Suppressor macrophage (primary cell): ENCODE measurements at regions not wholly inside any gene's neighbourhood (a gene's known extent, or its start where the extent isn't known, plus 50 kb on each side); places are given as distances from the start of the nearest gene placed in this dataset.
A peak's percentile ranks its signal among the peaks of the same experiment; 100 is the strongest.

Experiments
- DNase-seq, 4 experiments: peaks; one replicate each; pipeline ENCODE4 v3.0.0-alpha.2; 2020 to 2022

DNA sequence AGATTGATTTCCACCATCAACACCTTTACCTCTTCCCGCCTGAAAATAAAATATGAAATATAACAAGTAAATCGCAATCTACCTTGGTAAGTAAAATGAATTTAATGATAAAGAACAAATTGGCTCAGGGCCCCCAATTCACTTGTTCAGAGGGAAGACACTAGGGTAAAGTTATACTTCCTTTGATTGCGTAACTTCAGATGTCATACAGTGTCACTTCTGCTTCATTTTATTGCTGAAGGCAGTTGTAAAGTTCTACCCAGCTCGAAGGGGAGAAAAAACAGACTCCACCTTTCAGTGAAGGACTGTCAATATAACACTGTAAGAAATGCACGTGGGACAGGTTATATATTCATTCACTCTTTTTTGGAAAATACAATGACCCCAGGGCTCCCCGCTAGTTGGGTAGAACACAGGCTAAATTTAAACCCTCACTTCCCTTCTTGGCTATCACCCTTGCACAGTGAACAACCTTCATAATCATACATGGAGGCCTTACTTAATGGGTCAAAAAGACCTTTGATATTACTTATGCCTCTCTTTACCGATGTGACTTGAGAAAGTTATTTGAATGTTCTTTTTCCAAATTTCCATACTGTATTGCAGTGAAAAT, 848.8 kb downstream of the MAT2B start:
- peak in 3 of 4 experiments; percentile 1 to 60 (median 36) for DNase-seq

DNA sequence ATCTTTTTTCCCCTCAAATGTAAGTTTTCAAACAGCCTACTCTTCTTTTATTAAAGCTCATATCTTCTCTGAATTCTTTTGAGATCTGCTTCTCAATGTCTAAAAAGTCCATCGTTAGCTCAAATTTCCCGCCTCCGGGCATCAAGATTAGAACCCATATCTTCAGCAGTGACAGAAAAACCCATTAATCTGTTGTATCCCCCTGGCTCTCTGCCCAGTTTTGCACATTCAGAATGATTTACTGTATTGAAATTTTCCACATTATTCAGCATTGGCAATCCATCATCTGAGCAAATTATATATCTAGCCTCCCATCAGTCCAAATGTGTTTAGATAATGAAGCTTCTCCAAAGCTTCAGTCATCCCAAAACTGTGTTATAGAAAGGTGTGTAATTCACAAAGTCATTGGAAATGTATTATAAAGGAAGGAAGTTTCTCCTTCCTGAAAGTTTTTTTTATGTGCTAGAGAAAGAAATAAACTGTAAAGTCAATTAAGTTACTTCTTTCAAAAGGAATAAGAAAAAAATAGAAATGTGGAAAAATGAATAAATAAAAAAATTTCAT, 849.9 kb downstream of the MAT2B start:
- DNase-seq: no peak

DNA sequence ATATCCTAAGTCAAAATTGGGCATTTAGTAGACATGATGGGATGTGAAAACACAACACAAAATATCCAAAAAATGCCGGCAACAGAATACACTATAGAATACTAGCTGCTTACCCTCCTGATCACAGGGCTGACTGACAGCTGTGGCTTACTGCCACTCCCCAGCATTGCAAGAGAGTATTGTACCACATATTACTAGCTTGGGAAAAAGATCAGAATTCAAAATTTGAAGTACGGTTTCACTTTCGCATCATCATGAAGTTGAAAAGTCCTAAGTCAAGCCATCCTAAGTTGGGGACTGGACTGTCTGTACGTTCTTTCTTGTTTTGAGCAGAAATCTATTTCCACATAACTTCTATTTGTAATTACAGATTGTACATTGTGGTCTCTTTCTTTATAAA, 851.4 kb downstream of the MAT2B start:
- DNase-seq: no peak

DNA sequence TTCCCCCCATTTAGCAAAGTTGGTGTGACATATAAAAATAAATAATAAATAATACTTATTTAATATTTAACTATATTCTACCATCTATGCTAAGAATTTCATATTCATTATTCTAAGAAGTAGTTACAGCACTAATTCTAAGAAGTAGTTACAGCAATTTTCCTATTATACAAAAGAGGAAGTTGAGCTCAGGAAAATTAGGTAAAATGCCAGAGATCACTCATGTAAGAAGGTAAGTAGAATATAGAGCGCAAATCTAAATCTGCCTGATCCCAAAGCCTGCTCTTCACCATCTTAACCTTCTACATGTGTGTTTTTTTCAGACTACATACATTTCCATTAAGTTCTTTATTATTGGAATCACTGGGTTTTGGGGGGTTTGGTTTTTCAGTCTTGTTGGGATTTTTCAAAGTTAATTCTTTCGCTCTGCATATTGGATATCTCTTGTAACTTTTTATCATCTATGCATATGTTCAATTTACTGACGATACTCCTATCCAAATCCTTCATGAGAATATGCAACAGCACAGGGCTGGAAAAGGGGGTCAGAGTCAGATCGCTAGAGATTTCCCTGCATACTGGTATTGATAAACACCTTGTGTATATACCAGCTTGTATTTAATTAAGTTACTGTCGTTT, 852.1 kb downstream of the MAT2B start:
- DNase-seq: no peak

DNA sequence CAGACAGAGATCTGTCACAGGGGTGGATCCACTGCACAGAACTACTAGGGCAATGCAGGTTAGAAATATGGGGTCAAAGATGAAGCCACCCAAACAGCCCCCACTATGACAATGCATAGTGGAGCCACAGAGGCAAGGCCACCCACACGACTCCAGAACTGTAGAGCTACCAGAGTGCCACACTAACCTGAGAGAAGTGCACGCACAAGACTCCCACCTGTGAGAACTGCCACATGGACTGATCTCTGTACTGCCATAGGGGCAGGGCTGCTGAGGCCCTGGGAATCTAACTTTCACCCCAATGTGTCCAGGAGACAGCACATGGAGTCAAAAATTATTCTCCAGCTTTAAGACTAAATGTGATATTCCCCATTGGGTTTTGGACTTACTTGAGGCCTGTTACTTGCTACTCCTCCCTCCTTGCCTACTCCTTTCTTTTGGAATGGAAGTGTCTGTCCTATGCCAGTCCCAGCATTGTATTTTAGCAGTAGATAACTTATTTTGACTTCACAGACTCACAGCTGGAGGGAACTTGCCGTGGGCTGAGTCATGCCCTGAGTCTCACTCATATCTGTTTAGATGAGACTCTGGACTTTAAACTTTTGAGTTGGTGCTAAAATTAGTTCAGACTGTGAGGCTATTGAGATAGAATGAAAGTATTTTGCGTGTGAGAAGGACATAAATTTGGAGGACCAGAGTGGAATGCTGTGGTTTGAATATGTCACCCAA, 853.3 kb downstream of the MAT2B start:
- DNase-seq: no peak

DNA sequence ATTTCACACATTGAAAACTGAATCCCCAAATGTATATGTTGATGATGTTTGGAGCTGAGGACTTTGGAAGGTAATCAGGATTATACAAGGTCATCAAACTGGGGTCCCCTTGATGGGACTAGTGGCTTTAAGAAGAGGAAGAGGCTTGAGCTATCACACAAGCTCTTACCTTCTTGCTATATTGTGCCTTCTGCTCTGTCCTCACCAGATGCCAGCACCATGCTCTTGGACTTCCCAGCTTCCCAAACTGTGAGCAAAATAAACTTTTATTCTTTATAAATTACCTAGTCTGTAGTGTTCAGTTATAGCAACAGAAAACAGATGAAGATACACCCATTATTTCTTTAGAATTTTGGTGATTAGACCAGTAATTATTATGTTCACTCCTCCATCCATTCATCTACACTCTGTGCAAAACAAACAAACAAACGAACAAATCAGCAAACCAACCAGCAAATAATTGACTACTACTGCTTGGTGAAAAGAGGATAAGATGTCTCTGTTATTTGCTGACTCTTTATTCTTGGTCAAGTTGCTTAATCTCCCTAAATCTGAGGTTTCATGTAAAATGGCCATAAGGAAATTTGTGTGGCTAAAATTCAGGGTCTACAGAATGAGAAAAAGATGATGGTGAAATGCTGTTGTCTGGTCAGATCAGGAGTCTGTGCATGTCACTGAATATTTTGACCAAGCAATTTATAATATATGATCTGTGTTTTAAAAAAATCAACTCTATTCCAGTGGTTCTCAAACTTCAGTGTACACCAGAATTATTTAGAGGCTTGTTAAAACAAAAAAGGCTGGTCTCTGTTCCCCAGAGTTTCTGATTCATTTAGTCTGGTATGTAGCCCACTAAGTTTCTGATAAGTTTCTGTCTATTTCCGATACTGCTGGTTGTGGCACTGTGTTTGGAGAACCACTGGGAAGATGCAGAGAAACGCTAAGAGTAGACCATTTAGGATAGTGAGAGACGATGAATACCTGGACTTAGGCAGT, 854.1 kb downstream of the MAT2B start:
- no peak for DNase-seq

DNA sequence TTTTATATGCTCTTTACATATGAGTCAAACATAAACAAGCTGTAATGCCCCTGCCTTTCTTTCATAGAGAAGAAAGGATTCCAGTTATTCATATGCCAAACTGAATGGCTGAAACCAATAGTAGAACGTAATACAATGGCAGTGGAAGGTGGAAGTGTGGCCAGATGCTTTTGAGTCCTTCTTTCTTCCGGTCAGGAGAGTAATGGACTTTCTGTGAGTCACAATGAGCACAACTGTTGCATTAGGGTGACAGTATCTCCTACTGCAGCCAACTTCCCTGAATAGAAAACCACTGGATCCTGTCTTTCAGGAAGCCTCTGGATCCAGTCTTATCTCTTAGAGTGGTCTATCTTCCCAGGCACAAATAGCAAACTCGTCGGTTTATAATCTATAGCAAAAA, 855.2 kb downstream of the MAT2B start:
- DNase-seq: no peak

DNA sequence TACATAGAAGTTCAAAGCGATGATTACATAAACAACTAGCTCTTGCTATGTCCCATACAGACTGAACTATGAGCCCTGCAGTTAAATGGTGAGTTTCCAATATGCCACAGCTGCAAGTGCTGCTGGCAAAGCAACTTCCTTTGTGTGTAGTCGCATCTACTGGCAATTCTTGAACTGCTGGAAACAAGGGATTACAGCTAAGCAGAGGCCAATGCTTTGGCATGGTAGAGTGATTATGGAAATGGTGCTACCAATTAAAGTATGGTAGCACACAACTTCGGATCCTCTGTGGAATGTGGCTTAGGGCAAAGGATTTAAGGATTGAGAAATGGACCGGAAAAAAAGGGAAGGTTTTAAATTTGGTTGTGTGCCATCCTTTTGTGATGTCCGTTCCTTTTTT, 856.6 kb downstream of the MAT2B start:
- DNase-seq: no peak

DNA sequence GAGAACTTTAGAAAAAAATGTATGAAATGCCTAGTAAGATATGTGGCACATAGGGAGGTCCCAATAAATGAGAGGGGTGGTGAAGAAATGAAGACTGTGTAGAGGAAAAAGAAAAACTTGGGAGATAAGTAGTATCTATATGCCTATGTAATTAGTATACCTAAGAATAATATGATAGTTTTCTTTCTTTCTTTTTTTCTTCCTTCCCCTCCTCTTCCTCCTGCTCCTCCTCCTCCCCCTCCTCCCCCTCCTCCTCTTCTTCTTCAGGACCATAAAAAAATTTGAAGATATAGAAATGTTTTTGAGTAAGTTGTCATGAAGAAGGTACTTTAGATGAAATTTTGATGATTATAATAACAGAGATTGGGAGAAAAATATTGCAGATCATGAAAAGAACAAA, 857.4 kb downstream of the MAT2B start:
- DNase-seq: no peak

DNA sequence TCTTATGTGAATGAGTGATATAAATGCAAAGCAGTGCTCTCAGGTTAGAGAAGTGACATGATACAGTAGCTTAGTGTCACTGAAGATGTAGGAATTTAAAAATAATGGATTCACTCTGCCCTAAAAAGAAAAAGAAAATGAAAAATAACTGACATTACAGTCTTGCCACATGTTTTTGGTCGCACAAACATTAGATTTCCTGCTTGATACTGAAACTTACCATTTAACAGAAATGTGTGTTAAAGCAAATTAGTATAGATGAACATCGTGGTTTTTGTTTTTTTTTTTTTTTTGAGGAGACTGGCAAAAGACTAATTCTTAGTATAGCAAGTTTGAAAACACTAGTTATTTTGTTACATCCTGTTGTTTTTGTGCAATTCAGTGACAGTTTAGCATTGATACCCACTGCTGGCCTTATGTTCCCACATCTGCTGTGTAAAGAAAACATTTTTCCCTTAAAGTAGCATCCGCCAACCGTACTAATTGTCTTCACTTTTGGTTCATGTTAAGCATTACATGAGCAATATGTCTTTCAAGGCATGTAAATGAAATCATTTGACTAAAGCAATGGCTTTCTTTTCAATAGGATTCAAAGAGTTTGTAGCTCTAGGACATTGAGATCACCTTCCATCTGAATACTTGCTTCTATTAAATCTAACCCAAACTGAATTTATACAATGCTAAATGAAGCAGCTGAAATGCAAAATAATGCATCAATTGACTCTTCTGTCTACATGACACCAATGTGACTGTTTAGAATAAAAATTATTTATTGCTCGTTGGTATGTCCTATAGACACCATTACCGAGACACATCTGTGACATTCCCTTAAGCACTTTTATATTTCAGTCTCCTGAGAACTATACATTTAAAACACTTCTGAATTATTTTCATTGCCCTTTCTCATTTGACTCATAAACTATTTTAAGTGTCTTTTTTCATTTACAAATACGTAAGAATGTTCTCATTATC, 859.1 kb downstream of the MAT2B start:
- no peak for DNase-seq

DNA sequence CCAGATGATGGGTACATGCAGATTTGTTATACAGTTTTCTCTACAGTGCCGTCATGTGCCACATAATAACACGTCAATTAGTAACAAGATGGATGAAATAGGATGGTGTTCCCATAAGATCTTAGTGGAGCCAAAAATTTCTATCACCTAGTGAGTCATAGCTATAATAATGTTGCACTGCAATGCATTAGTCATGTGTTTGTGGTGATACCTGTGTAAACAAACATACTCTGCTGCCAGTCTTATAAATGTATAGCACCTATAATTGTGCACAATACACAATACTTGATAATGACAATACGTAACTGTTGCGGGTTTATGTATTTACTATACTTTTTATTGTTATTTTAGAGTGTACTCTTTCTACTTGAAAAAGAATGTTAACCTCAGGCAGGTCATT, 865.4 kb downstream of the MAT2B start:
- DNase-seq: no peak

DNA sequence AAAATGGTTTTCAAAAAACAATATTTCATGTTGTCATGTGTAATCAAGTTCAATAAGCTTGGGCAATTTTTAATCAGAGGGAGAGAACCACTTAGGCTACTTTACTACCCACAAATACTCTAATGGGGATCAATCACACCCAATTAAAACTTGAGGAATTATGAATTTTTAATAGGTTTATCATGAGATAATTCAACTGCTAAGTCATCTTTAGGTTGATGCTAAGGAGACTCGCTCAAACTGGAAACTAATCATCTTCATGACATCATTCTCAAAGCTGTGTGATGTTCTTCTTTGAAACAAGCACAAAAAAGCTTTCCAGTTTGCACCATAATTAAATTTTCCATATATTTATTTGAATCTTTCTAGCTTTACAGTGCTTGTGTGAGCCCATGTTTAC, 867.5 kb downstream of the MAT2B start:
- no peak for DNase-seq

DNA sequence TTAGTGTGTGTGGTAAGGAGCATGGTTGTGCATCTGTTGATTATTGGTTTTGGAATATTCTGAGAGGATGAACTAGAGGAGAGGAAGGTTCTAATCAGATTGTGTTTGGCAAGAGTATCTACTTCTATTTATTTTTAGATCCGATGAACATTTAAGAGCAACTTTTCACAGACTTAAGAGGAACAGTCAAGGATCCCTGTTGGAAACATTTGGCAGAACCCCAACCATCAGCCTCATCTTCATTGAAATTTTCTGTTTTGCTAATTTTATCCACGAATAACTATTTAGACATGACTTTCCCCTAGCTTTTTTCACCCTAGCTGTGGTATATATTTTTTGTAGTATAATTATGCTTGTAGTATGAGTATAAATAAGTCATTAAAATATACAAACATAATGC, 868.5 kb downstream of the MAT2B start:
- DNase-seq: no peak

DNA sequence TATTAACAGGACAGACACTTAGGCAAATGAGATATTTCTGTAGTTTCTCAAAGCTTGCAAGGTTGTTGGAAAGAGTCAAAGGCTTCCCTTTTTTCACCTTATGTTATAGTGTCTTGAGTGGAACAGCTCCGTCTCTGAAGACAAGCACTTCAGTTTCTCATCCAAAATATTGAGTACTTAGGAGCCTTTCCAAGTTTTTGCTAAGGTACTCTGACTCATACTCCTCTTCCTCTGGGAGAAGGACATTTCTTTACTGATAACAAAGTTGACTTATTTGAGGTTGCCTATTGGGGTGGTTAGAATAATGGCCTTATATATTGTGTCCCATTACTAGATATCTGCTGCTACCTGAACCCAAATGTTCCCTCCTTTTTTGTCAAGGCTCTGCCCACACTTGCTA, 869.6 kb downstream of the MAT2B start:
- DNase-seq: no peak

DNA sequence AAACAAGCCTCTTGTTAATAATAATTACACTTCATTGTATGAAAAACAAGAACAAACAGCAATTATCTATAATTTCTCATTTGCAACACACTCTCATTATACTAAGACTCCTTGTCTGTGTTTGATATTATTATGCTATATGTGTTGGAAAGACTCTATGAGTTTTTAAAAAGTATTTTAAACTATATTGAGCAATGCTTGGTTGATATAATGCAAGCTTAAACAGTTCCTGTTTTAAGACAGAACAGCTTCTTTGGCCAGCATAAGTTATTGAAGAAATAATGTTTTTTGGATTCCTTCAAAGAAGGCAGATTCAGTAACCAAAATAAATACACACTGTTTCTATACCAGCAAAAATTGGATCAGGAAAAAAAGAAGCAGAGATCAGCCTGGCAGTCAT, 871.4 kb downstream of the MAT2B start:
- peak in 2 of 4 experiments; percentile 24 to 53 for DNase-seq

DNA sequence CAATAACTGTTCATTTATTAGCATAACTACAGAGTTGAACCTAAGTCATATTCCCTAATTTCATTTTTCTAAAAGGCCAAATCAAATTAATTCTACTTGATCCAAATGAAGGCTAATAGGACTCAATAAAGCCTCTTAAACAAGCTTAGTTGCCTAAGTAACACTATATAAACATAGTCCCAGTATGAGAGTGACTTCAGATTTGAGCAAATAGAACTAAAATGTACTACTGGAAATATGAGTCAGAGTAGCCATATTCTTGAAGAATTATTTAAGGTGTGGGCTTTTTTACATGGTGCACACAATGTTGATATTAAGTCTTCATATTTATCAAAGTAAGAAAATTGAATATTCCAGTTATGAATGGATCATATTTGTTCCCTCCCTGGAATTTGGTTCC, 872.3 kb downstream of the MAT2B start:
- no peak for DNase-seq

DNA sequence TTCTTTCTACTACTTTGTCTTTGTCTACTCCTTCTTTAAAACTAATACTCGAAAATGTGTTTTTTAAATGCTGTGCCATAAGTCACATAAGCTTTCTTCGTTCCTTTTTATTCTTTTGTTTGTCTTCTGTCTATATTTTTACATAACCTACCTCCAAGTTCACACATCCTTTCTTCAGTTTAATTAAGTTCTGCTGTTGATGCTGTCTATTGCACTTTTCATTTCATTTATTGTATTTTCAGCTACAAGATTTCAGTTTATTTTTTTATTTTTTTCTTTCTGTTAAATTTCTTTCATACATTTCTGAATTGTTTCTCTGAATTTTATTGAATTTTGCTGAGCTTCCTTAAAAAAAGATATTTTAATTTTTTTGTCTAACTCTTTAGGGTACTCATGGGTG, 878.2 kb downstream of the MAT2B start:
- no peak for DNase-seq

DNA sequence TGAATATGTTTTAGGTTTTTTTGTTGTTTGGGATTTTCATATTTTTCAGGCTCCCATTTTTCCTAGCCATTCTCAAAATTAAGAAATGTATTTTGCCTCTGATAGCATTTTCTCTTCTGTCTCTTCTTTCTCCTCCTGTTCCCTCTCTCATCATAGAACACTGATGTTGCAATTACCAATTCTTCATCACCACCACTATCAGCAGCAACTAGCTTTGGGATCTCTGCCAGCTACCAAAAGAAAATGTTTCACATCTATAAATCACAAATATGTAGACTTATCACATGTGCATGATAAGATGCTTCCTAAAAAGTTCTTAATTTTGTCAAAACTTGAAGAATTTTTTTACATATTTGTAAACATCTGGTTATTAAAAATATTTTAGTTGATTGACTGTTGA, 887.1 kb downstream of the MAT2B start:
- no peak for DNase-seq

DNA sequence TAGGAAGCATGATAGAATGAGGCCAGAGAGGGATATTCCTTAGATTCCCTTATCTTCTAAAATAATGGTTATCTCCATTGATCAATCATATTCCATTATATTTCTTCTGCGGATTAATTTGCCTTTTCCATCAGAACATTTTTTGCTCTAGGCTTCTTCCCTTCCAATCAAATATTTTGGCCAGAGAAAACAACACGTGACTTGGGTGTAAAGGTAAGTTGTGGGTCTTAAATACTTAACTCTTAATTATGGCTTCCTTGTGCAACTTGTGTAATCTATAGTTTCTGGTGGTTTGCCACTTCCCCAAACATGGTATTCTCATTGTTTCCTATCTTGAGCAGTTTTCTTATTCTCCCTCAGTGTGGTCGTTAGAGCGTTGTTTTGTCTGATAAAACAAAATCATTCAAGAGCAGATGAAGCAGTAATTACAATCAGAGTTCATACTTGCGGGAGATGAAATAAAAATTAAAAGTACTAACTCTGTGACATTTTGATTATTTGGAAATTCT, 889.3 kb downstream of the MAT2B start:
- DNase-seq: no peak

DNA sequence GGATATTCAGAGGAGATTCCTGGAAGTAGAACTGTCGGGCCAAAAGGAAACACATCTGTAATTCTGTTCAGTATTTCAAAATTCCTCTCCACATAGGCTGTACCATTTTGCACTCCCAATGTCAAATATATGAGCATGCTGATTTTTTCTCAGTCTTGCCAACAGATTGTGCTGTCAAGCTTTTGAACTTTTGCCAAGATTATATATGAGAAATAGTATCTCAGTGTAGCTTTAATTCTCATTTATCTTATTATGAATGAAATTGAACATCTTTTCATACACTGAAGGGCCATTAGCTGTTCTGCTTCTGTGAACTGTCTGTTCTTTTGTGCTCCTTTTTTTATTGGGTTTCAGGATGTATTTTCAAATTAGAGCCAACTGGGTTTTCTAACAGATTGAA, 907.1 kb downstream of the MAT2B start:
- no peak for DNase-seq

DNA sequence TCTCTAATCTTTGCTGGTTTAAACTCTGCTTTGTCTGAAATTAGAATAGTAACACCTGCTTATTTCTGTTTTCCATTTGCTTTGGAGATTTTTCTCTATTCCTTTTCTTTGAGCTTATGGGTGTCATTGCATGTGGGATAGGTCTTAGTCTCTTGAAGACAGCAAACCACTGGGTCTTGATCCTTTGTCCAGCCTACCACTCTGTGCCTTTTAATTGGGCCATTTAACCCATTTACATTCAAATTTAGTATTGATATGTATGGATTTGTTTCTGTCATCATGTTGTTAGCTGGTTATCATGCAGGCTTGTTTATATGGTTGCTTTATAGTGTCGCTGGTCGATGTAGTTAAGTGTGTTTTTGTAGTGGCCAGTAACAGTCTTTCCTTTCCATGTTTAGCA, 914.7 kb downstream of the MAT2B start:
- DNase-seq: no peak
